C4-2B (cell line): ENCODE measurements at regions not wholly inside any gene's neighbourhood (a gene's known extent, or its start where the extent isn't known, plus 50 kb on each side); places are given as distances from the start of the nearest gene placed in this dataset.

Source experiments
- H3K27ac ChIP-seq: fragments of 450-650 bp; 2 replicates; pipeline ENCODE4 v1.5.1; 2017
- ZFX ChIP-seq: fragments of 450-650 bp; IDR thresholded peaks from 2 replicates; pipeline ENCODE4 v1.6.1; 2017
- TF ChIP-seq, protein P1 (sequence below): fragments of 450-650 bp; conservative IDR thresholded peaks from 2 replicates; pipeline ENCODE4 v1.5.1; 2017; ENCODE audit warnings: mild to moderate bottlenecking

DNA sequence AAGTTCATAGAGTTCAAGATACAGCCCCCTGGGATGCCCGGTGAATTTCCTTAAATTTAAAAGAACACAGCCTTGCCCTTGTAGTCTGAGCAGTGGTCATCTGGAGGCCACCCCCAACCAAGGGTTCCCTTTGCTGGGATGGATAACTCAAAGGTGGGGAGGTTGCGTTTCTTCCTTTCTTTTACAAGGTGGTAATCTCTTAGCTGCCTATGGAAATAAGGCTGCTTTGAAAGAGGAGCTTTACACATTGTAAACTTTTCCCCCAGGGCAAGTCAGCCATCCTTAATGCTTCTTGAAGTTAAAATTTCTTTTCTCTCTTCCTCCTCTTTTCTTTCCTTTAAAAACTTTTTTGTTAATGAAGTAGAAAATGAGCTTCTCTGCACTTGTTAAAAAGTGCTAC lies 71.2 kb upstream of the PRDM1 start:
- no peak for TF ChIP-seq ZFX
- TF ChIP-seq, protein P1, sequence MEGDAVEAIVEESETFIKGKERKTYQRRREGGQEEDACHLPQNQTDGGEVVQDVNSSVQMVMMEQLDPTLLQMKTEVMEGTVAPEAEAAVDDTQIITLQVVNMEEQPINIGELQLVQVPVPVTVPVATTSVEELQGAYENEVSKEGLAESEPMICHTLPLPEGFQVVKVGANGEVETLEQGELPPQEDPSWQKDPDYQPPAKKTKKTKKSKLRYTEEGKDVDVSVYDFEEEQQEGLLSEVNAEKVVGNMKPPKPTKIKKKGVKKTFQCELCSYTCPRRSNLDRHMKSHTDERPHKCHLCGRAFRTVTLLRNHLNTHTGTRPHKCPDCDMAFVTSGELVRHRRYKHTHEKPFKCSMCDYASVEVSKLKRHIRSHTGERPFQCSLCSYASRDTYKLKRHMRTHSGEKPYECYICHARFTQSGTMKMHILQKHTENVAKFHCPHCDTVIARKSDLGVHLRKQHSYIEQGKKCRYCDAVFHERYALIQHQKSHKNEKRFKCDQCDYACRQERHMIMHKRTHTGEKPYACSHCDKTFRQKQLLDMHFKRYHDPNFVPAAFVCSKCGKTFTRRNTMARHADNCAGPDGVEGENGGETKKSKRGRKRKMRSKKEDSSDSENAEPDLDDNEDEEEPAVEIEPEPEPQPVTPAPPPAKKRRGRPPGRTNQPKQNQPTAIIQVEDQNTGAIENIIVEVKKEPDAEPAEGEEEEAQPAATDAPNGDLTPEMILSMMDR, result no peak
- no peak overlapping the region for H3K27ac ChIP-seq

DNA sequence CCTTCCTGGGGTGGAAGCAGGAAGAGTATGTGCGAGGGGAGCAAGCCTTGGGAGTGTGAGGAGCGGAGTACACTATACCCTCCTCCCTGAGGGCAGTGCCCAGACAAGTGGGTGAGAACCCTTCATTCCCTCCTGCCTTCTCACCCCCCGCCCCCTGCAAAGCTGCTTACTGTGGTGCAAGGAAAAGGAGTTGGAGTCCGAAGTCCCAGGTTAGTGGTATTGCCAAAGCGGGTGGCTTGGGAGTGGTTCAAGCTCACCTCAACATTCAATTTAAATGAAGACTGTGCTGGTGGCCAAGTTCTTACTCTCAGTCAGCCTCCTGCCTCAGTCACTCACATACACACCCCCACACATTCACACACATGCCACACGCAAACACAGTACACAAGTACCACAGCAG lies 74.7 kb upstream of the PRDM1 start:
- TF ChIP-seq ZFX, result no peak
- TF ChIP-seq, protein P1, result no peak
- H3K27ac ChIP-seq, result no peak overlapping the region

DNA sequence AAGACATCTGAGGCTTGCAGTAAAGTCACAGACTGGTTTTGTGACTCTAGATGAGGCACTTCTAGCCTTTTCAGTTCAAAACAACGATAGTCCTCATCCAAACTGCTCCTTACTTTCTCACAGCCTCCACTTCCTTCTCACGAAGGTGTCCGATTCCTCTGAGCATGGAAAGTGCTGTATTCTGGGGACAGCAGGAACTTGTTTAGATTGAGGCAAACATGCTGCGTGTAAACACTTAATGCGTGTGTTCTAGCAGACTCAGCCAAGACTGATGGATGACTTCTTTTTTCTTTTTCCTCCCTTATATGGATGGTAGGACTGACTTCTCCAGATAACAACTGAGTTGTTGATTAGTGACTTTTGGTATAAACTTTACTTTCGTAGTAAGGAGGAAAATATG lies 80.2 kb upstream of the PRDM1 start:
- TF ChIP-seq, protein P1, result no peak
- no peak for TF ChIP-seq ZFX
- H3K27ac ChIP-seq, result no peak overlapping the region

DNA sequence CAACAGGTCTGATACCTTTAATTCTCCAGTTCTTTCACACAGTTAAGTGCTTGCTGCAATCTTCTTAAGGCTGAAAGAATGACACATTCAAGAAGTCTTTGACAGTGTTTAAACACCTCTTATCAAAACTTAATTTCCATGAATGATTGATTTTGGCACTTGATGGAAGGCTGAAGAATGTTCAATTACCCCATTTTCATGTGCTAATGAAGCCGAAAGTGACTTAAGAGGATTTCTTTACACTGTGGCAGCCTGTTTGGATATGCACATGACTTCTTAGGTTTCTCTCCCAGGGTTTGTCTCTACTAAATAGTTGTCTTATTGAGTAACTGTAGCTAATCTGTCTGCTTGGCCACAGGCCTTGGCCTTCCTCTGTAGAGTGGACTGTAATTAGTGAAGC lies 81.1 kb upstream of the PRDM1 start:
- no peak overlapping the region for H3K27ac ChIP-seq
- no peak for TF ChIP-seq ZFX
- TF ChIP-seq, protein P1, result no peak

DNA sequence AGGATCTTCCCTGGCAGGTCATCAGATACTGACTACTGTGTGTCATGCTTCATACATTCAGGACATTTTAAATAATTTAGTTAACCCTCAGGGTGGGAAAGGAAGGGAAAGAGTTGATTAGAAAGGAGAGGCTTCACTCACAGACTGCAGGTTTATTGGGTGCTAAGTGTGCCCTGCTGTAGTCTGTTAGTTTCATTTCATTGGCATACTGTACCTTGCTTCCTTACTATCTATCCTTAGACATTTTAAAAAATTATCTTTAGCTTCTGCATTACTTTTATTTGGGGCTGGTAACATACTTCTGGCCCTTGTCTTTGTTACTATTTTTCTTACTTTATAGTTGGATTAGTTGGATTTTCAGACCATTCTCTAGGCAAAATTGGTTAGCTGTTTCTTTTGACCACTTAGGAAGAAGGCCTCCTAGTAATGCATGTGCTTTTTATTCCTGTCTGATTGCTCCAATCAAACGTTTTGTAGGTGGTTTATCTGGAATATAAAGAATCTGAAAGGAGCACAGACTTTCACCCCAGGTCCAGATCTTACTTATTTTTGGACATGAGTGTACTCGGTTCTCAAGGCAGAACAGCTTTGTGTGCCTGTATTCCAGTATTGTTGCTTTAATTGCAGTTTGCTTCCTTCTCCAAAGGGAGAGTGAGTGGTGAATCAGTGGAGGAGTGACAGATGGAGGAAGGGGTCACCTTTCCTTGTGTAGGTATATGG lies 82.7 kb upstream of the PRDM1 start:
- TF ChIP-seq ZFX, result no peak
- TF ChIP-seq, protein P1, result no peak

DNA sequence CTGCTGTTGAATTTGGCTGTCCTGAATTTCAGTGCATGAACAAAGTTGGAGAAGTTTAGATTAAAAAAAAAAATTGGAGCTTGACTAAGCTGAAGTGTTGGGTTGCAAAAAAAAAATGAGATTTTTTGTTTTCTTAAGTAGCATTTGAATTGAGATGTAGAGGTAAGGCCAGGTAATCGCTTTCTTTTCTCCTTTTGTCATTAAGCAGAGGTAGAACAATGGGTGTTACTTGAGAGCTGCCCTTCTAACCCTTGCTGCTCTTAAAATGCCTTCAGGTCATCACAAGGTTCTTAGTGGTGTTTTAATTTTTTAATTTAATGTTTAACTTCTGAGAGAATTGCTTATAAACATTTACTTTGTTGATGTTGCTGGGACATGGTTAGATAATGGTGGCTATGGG lies 84.1 kb upstream of the PRDM1 start:
- TF ChIP-seq, protein P1, result no peak
- TF ChIP-seq ZFX, result no peak
- H3K27ac ChIP-seq, result no peak overlapping the region

More for the DNA sequence above, 82.7 kb upstream of the PRDM1 start:
- no peak overlapping the region for H3K27ac ChIP-seq

DNA sequence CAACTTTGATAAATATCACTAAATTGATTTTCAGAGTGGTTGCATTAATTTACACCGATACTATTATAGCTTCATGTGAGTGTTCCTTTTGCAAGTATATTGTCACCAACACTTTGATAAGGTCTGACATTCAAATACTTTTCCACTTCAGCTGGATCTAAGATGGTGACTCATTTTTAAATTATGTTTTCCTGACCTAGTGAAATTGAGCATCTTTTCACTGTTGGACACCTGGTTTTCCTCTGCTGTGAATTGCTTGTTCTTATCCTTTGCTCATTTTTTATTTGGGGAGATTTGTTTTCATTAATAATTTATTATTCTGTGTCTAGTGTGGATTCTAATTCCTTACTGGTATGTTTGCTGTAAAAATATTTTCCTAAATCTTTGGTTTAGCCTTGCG lies 85.2 kb upstream of the PRDM1 start:
- TF ChIP-seq, protein P1, result no peak
- no peak for TF ChIP-seq ZFX
- no peak overlapping the region for H3K27ac ChIP-seq
